Thoracic aorta (tissue), 2 donors: ENCODE measurements at regions not wholly inside any gene's neighbourhood (a gene's known extent, or its start where the extent isn't known, plus 50 kb on each side); places are given as distances from the start of the nearest gene placed in this dataset.

Experiments used
- ATAC-seq: fragments of 150-250 bp; one replicate; pipeline ENCODE4 v1.8.0; 2017; ENCODE audit warnings: low read depth; ENCODE audit not compliant: insufficient number of reproducible peaks, low FRiP score
- DNase-seq: peaks from one replicate; pipeline ENCODE4 v3.0.0-alpha.2; 2020; ENCODE audit warnings: low spot score
- H3K27ac ChIP-seq, 2 donors: fragments of 200-600 bp; sonication (generic); 1 replicate in 1 of 2; 2 replicates in 1 of 2; pipeline ENCODE4 v1.5.1; 2016; ENCODE audit warnings: mild to moderate bottlenecking in 2 of 2, moderate library complexity in 2 of 2
- H3K27me3 ChIP-seq: fragments of 200-600 bp; sonication (generic); replicated peaks from 2 replicates; pipeline ENCODE4 v1.6.0; 2016; ENCODE audit warnings: mild to moderate bottlenecking; ENCODE audit not compliant: insufficient read depth
- H3K36me3 ChIP-seq: fragments of 200-600 bp; sonication (generic); one replicate; pipeline ENCODE4 v1.5.1; 2016
- H3K4me1 ChIP-seq, 2 donors: fragments of 200-600 bp; sonication (generic); 1 replicate in 1 of 2; 2 replicates in 1 of 2; pipeline versions ENCODE4 v1.5.1 to v1.6.0; 2016; ENCODE audit warnings: low read depth in 2 of 2, mild to moderate bottlenecking in 1 of 2; ENCODE audit not compliant: control insufficient read depth in 1 of 2
- H3K4me3 ChIP-seq: fragments of 200-600 bp; sonication (generic); 2 replicates; pipeline ENCODE4 v1.5.1; 2016; ENCODE audit warnings: mild to moderate bottlenecking
- H3K9me3 ChIP-seq: fragments of 200-600 bp; sonication (generic); 2 replicates; pipeline ENCODE4 v1.5.1; 2016
- TF ChIP-seq, protein P1 (sequence below): fragments of 200-600 bp; sonication (generic); IDR thresholded peaks from one replicate; pipeline ENCODE4 v1.5.1; 2019; ENCODE audit warnings: antibody characterized with exemption

DNA sequence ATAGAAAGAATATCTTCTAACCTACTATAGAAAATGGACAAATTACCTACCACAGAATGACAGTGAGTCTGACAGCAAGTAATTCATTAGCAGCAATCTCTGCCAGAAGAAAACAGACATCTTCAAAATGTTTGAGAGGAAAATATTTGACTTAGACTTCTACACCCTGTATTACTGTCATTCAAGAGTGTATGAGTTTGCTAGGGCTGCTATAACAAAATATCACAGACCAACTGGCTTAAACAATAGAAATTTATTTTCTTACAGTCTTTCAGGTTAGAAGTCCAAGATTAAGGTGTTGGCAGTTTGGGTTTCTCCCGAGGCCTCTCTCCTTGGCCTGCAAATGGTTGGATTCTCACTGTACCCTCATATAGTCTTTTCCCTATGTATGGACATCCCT is 52.9 kb upstream of the FGGY start:
- peaks cover 0 to 29% of the 10 kb centered on the region in 2 donors for H3K4me1 ChIP-seq
- ATAC-seq = no peak
- peaks cover 4% of the 10 kb centered on the region for H3K9me3 ChIP-seq
- TF ChIP-seq, protein P1, sequence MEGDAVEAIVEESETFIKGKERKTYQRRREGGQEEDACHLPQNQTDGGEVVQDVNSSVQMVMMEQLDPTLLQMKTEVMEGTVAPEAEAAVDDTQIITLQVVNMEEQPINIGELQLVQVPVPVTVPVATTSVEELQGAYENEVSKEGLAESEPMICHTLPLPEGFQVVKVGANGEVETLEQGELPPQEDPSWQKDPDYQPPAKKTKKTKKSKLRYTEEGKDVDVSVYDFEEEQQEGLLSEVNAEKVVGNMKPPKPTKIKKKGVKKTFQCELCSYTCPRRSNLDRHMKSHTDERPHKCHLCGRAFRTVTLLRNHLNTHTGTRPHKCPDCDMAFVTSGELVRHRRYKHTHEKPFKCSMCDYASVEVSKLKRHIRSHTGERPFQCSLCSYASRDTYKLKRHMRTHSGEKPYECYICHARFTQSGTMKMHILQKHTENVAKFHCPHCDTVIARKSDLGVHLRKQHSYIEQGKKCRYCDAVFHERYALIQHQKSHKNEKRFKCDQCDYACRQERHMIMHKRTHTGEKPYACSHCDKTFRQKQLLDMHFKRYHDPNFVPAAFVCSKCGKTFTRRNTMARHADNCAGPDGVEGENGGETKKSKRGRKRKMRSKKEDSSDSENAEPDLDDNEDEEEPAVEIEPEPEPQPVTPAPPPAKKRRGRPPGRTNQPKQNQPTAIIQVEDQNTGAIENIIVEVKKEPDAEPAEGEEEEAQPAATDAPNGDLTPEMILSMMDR = no peak
- no peaks in the 10 kb centered on the region for H3K27me3 ChIP-seq
- no peak for DNase-seq
- H3K27ac ChIP-seq = no peak overlapping the region
- H3K36me3 ChIP-seq = no peaks in the 10 kb centered on the region
- no peak overlapping the region for H3K4me3 ChIP-seq

DNA sequence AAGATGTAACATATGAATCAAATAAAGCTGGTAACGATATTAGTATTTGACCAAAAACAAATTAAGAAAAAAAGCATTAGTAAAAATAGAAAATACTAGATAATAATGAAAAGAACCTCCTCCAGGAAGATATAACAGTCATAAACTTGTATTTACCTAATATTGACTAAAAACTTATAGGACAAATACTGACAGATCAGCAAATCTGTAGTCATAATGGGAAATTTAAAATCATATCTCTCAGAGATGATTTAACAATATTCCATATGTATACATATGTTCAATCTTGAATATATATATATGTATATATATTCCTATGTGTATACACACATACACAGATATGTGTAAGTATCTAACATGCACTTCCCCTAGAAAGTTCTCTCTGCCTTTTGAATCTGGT is 52.0 kb upstream of the FGGY start:
- Histone ChIP-seq H3K9me3 (peaks cover 4% of the 10 kb centered on the region), H3K27me3 (no peaks in the 10 kb centered on the region), H3K4me1 (peaks cover 2 to 37% of the 10 kb centered on the region in 2 donors), H3K36me3 (no peaks in the 10 kb centered on the region), H3K27ac (no peak overlapping the region), H3K4me3 (no peak overlapping the region)
- ATAC-seq (no peak), DNase-seq (no peak)
- TF ChIP-seq, protein P1 = no peak
